Neural crest cell (in vitro differentiated cells): ENCODE measurements at regions not wholly inside any gene's neighbourhood (a gene's known extent, or its start where the extent isn't known, plus 50 kb on each side); places are given as distances from the start of the nearest gene placed in this dataset.
A peak's percentile ranks its signal among the peaks of the same experiment; 100 is the strongest.

Experiments
- DNase-seq: peaks from one replicate; pipeline ENCODE4 v3.0.0; 2021; ENCODE audit warnings: low read depth, mixed read lengths, low spot score
- H3K27ac Mint-ChIP-seq: one replicate; pipeline ENCODE4 v1.8.0; 2021; ENCODE audit warnings: mild to moderate bottlenecking, mixed read lengths; ENCODE audit not compliant: unreplicated experiment
- H3K27me3 Mint-ChIP-seq: 2 replicates; pipeline ENCODE4 v1.8.0; 2021; ENCODE audit warnings: low read depth, mild to moderate bottlenecking, mixed read lengths
- H3K36me3 Mint-ChIP-seq: 2 replicates; pipeline ENCODE4 v1.8.0; 2021; ENCODE audit warnings: low read depth, mild to moderate bottlenecking, mixed read lengths
- H3K4me1 Mint-ChIP-seq: 2 replicates; pipeline ENCODE4 v1.8.0; 2021; ENCODE audit warnings: mixed read lengths
- H3K4me3 Mint-ChIP-seq: one replicate; pipeline ENCODE4 v1.8.0; 2021; ENCODE audit warnings: mild to moderate bottlenecking, mixed read lengths
- H3K9me3 Mint-ChIP-seq: 2 replicates; pipeline ENCODE4 v1.8.0; 2021; ENCODE audit warnings: mixed read lengths
- TF ChIP-seq, protein P1 (sequence below): fragments of 200-600 bp; sonication (generic); conservative IDR thresholded peaks from 2 replicates; pipeline ENCODE4 v1.5.0; 2021; ENCODE audit warnings: antibody characterized with exemption, mild to moderate bottlenecking

DNA sequence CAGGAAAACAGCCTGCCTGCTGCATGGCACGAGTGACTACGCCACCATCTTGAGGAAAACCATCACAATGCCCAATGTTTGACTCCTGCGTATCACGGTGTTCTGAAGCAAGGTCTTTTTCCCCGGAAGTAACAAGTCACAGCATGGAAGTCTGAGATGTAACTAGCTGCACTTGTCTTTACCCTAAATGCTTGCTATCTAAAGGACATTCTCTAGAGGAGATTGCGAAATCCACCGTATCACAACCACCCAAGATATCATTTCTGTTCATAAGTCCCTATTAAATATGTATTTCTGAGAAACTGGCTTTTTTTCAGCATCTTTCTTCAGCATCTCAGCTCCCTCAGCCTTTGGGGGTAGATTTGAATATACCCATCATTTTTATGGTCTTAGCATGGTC, 1565.1 kb downstream of the ARAP2 start:
- H3K4me1 Mint-ChIP-seq, result no peaks in the 10 kb centered on the region
- no peak overlapping the region for H3K4me3 Mint-ChIP-seq
- no peaks in the 10 kb centered on the region for H3K9me3 Mint-ChIP-seq
- DNase-seq, result no peak
- no peaks in the 10 kb centered on the region for H3K36me3 Mint-ChIP-seq
- no peak overlapping the region for H3K27ac Mint-ChIP-seq
- TF ChIP-seq, protein P1, sequence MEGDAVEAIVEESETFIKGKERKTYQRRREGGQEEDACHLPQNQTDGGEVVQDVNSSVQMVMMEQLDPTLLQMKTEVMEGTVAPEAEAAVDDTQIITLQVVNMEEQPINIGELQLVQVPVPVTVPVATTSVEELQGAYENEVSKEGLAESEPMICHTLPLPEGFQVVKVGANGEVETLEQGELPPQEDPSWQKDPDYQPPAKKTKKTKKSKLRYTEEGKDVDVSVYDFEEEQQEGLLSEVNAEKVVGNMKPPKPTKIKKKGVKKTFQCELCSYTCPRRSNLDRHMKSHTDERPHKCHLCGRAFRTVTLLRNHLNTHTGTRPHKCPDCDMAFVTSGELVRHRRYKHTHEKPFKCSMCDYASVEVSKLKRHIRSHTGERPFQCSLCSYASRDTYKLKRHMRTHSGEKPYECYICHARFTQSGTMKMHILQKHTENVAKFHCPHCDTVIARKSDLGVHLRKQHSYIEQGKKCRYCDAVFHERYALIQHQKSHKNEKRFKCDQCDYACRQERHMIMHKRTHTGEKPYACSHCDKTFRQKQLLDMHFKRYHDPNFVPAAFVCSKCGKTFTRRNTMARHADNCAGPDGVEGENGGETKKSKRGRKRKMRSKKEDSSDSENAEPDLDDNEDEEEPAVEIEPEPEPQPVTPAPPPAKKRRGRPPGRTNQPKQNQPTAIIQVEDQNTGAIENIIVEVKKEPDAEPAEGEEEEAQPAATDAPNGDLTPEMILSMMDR, result no peak
- H3K27me3 Mint-ChIP-seq, result no peaks in the 10 kb centered on the region

DNA sequence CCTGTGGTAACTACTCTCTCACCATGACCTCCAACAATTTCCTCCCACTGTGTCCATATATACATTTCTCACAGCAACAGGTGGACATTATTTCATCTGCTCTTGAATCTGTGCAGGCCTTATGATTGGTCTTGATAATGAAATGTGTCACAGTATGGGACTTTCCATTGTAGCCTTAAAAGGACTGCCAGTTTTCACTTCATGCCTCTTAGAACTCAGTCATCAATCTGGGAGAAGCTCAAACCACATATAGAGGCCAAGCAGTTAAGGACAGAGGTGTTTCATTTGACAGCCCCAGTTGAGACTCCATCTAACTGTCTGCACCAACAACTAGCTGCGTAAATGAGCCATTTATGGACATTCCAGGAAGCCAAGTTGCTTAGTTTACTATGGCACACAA, 1534.8 kb downstream of the ARAP2 start:
- H3K4me1 Mint-ChIP-seq, result no peaks in the 10 kb centered on the region
- H3K9me3 Mint-ChIP-seq, result peaks cover 20% of the 10 kb centered on the region
- H3K27me3 Mint-ChIP-seq, result no peaks in the 10 kb centered on the region
- H3K27ac Mint-ChIP-seq, result no peak overlapping the region
- no peaks in the 10 kb centered on the region for H3K36me3 Mint-ChIP-seq
- no peak overlapping the region for H3K4me3 Mint-ChIP-seq
- TF ChIP-seq, protein P1, result no peak
- no peak for DNase-seq

DNA sequence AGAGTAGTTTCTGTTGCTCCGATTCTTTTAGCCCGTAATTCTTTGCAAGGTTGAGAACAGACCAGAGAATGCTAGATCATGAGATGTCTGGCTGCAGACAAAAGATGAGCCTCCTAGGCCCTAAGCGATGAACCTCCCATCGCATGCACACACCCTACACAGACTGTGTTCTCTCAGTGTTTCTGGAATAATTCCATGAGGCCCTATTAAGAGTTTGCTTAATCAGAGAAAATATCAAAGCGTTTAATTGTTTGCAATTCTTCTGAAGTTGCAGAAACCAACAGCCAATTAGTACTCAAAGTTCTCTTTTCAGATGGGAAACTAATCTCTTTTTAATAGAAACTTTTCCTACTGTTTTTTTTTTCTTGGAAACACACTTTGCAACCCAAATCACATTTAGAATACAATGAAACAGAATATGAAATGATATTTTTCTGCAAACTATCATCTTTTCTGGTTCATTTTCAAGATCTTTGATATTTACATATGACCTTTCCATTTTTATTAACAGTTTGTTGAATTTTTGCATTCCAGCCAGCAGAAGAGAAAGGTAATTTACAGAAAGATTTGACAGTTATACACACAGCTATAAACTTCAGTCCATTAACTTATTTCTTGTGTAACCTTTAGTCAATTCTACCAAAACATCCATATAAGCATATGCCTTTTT, 1525.6 kb downstream of the ARAP2 start:
- H3K36me3 Mint-ChIP-seq, result no peaks in the 10 kb centered on the region
- TF ChIP-seq, protein P1, result no peak

DNA sequence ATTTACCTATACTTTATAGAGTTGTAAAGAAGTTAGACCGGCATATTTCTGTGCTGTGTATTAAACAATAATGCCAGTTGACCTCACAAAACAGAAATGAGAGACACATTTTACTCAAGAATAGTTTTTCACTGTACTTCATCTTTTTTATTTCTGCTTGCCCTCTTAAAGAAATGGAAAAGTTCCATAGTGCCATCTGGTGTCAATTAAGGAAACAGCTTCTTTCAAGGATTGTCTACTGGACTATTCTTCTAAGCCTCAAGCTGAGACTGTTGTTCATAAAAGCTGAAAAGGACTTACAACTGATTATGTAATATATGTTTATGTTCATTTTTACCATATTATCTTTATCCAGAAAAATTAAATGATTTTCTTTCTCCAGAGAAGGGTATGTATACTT, 1523.7 kb downstream of the ARAP2 start:
- no peak for DNase-seq
- no peaks in the 10 kb centered on the region for H3K36me3 Mint-ChIP-seq
- TF ChIP-seq, protein P1, result peak; percentile 78
- H3K27me3 Mint-ChIP-seq, result no peaks in the 10 kb centered on the region
- H3K9me3 Mint-ChIP-seq, result peaks cover 1% of the 10 kb centered on the region
- no peak overlapping the region for H3K4me3 Mint-ChIP-seq
- H3K27ac Mint-ChIP-seq, result no peak overlapping the region
- H3K4me1 Mint-ChIP-seq, result no peaks in the 10 kb centered on the region

More for the DNA sequence above, 1525.6 kb downstream of the ARAP2 start:
- Mint-ChIP-seq H3K4me3 (no peak overlapping the region), H3K9me3 (no peaks in the 10 kb centered on the region), H3K27me3 (no peaks in the 10 kb centered on the region), H3K4me1 (no peaks in the 10 kb centered on the region), H3K27ac (no peak overlapping the region)
- DNase-seq, result no peak

GRCh38 chr4:34721835-34722234, 1522.5 kb downstream of the ARAP2 start:
- no peak overlapping the region for H3K4me3 Mint-ChIP-seq
- H3K4me1 Mint-ChIP-seq, result no peaks in the 10 kb centered on the region
- TF ChIP-seq, protein P1, result no peak
- no peaks in the 10 kb centered on the region for H3K36me3 Mint-ChIP-seq
- H3K27me3 Mint-ChIP-seq, result no peaks in the 10 kb centered on the region
- peaks cover 5% of the 10 kb centered on the region for H3K9me3 Mint-ChIP-seq
- H3K27ac Mint-ChIP-seq, result no peak overlapping the region
- no peak for DNase-seq
